Gastrocnemius medialis (tissue), 4 donors: ENCODE measurements at regions not wholly inside any gene's neighbourhood (a gene's known extent, or its start where the extent isn't known, plus 50 kb on each side); places are given as distances from the start of the nearest gene placed in this dataset.

ENCODE experiments used
- ATAC-seq, 2 donors: fragments of 150-250 bp; one replicate each; pipeline ENCODE4 v1.9.1; 2016
- DNase-seq, 2 donors: peaks; one replicate each; pipeline ENCODE4 v3.0.0-alpha.2; 2019
- H3K27ac ChIP-seq, 4 donors: fragments of 200-600 bp; sonication (generic); 1 replicate in 1 of 4; 2 replicates in 3 of 4; pipeline ENCODE4 v1.5.1; 2016 to 2018; ENCODE audit warnings: mild to moderate bottlenecking in 2 of 4, moderate library complexity in 1 of 4
- H3K27me3 ChIP-seq, 3 donors: fragments of 200-600 bp; sonication (generic) in 2 of 3; 1 replicate in 1 of 3; 2 replicates in 2 of 3; pipeline versions ENCODE4 v1.5.1 to v1.6.0; 2016 to 2019; ENCODE audit warnings: mild to moderate bottlenecking in 1 of 3, moderate library complexity in 1 of 3
- H3K36me3 ChIP-seq, 2 donors: fragments of 200-600 bp; sonication (generic) in 1 of 2; one replicate each; pipeline ENCODE4 v1.5.1; 2017 to 2018
- H3K4me1 ChIP-seq, 2 donors: fragments of 200-600 bp; sonication (generic) in 1 of 2; one replicate each; pipeline ENCODE4 v1.5.1; 2016 to 2017; ENCODE audit warnings: mild to moderate bottlenecking in 2 of 2
- H3K4me3 ChIP-seq, 4 donors: fragments of 200-600 bp; sonication (generic) in 3 of 4; 1 replicate in 1 of 4; 2 replicates in 3 of 4; pipeline ENCODE4 v1.5.1; 2016 to 2019; ENCODE audit warnings: mild to moderate bottlenecking in 2 of 4
- H3K9me3 ChIP-seq, 3 donors: fragments of 200-600 bp; sonication (generic) in 2 of 3; 1 replicate in 1 of 3; 2 replicates in 2 of 3; pipeline ENCODE4 v1.5.1; 2016 to 2019
- CTCF ChIP-seq, 5 experiments: fragments of 450-650 bp in 3 of 5; fragments of 200-600 bp in 2 of 5; sonication (generic) in 2 of 5; IDR thresholded peaks in 4 of 5; conservative IDR thresholded peaks in 1 of 5; 1 replicate in 4 of 5; 2 replicates in 1 of 5; pipeline ENCODE4 v1.5.1; 2016 to 2019; ENCODE audit warnings: antibody characterized with exemption in 5 of 5, mild to moderate bottlenecking in 3 of 5, moderate library complexity in 3 of 5
- POLR2A ChIP-seq, 2 donors: fragments of 450-650 bp; IDR thresholded peaks; one replicate each; pipeline ENCODE4 v1.6.1; 2017; ENCODE audit warnings: antibody characterized with exemption in 2 of 2, mild to moderate bottlenecking in 2 of 2, moderate library complexity in 2 of 2
- in situ Hi-C, 4 donors: fragments of 200-750 bp; cut with MboI; loops; one replicate each; pipeline versions ENCODE4 v1.15.0 to v1.8.0; 2017; ENCODE audit warnings: low sequenced_read_pairs in 4 of 4
- intact Hi-C: fragments of 100-400 bp; cut with DNase I; formaldehyde crosslinking; loops from one replicate; pipeline ENCODE4 v1.15.1; 2023; ENCODE audit warnings: low total_unique reads

GRCh38 chr5:173458828-173459609, 130.8 kb upstream of the STC2 start:
- no peak for DNase-seq
- no peak for TF ChIP-seq CTCF (IDR thresholded peaks at IDR 0.05 in 4 of 5, conservative IDR thresholded peaks at IDR 0.05 in 1 of 5)
- no peak for TF ChIP-seq POLR2A (IDR thresholded peaks at IDR 0.05)
- Histone ChIP-seq H3K27me3 (no peaks in the 10 kb centered on the region), H3K27ac (peak overlapping the region; percentile 3 to 91 (median 62)), H3K4me1 (peaks cover 22 to 38% of the 10 kb centered on the region in 2 donors), H3K9me3 (no peaks in the 10 kb centered on the region), H3K4me3 (no peak overlapping the region), H3K36me3 (no peaks in the 10 kb centered on the region)
- in situ Hi-C loops = loop anchor here in 1 of 4 donors (5.0 to 25.0 kb wide), 2 partner anchors 43 to 303 kb away; no protein-coding TSS in a partner anchor
- intact Hi-C loops = loop anchor here (5.0 to 10.0 kb wide), 4 partner anchors 303 to 594 kb away; no protein-coding TSS in a partner anchor
- no peak for ATAC-seq

GRCh38 chr5:173457482-173457881, 129.3 kb upstream of the STC2 start:
- ATAC-seq (peak; percentile 57 to 70), DNase-seq (peak; percentile 74 to 90)
- Histone ChIP-seq H3K4me1 (peaks cover 30 to 53% of the 10 kb centered on the region in 2 donors), H3K36me3 (no peaks in the 10 kb centered on the region), H3K27ac (peak overlapping the region; percentile 88 to 94 (median 90)), H3K4me3 (no peak overlapping the region), H3K9me3 (no peaks in the 10 kb centered on the region), H3K27me3 (no peaks in the 10 kb centered on the region)
- intact Hi-C loops = loop anchor here (1.0 to 10.0 kb wide), 5 partner anchors 11 to 593 kb away; no protein-coding TSS in a partner anchor
- TF ChIP-seq CTCF (IDR thresholded peaks at IDR 0.05 in 4 of 5, conservative IDR thresholded peaks at IDR 0.05 in 1 of 5) (no peak), POLR2A (IDR thresholded peaks at IDR 0.05) (peak in 1 of 2 donors; percentile 48)
- in situ Hi-C loops = loop anchor here in 1 of 4 donors (5.0 to 25.0 kb wide), 2 partner anchors 45 to 305 kb away; no protein-coding TSS in a partner anchor

- H3K36me3 ChIP-seq = no peaks in the 10 kb centered on the region
- ATAC-seq = no peak
- peak overlapping the region; percentile 88 to 94 (median 90) for H3K27ac ChIP-seq
- H3K27me3 ChIP-seq = no peaks in the 10 kb centered on the region
- DNase-seq = no peak
- TF ChIP-seq CTCF (IDR thresholded peaks at IDR 0.05 in 4 of 5, conservative IDR thresholded peaks at IDR 0.05 in 1 of 5) (no peak), POLR2A (IDR thresholded peaks at IDR 0.05) (no peak)
- intact Hi-C loops (loop anchor here (1.0 to 10.0 kb wide), 5 partner anchors 12 to 592 kb away; no protein-coding TSS in a partner anchor), in situ Hi-C loops (loop anchor here in 1 of 4 donors (5.0 to 25.0 kb wide), 2 partner anchors 46 to 306 kb away; no protein-coding TSS in a partner anchor)
- H3K9me3 ChIP-seq = no peaks in the 10 kb centered on the region
- peaks cover 37 to 60% of the 10 kb centered on the region in 2 donors for H3K4me1 ChIP-seq
- H3K4me3 ChIP-seq = no peak overlapping the region
Measured at GRCh38 chr5:173456751-173457171, 128.5 kb upstream of the STC2 start.

- intact Hi-C loops (loop anchor here (5.0 to 10.0 kb wide), 4 partner anchors 306 to 591 kb away; no protein-coding TSS in a partner anchor), in situ Hi-C loops (loop anchor here in 1 of 4 donors (5.0 to 25.0 kb wide), 2 partner anchors 46 to 306 kb away; no protein-coding TSS in a partner anchor)
- ATAC-seq (no peak), DNase-seq (no peak)
- peaks cover 43 to 66% of the 10 kb centered on the region in 2 donors for H3K4me1 ChIP-seq
- peak overlapping the region; percentile 88 to 94 (median 90) for H3K27ac ChIP-seq
- no peaks in the 10 kb centered on the region for H3K9me3 ChIP-seq
- H3K36me3 ChIP-seq = no peaks in the 10 kb centered on the region
- H3K4me3 ChIP-seq = no peak overlapping the region
- H3K27me3 ChIP-seq = no peaks in the 10 kb centered on the region
- TF ChIP-seq CTCF (IDR thresholded peaks at IDR 0.05 in 4 of 5, conservative IDR thresholded peaks at IDR 0.05 in 1 of 5) (no peak), POLR2A (IDR thresholded peaks at IDR 0.05) (no peak)
Measured at GRCh38 chr5:173456181-173456580, 128.0 kb upstream of the STC2 start.
